GM12878 (cell line): ENCODE measurements at regions not wholly inside any gene's neighbourhood (a gene's known extent, or its start where the extent isn't known, plus 50 kb on each side); places are given as distances from the start of the nearest gene placed in this dataset.

Experiments used
- ATAC-seq: fragments of 200-7000 bp; cut with Tn5 transposase; 3 replicates; pipeline ENCODE4 v1.9.1; 2020; ENCODE audit warnings: mild to moderate bottlenecking, moderate library complexity
- BruUV-seq: library from RNA; stranded (reverse); fragments of 400-500 nt; replicated peaks from 2 replicates; lab custom pipeline; 2021; lab: Mats Ljungman, UMichigan
- CTCF ChIA-PET: fragments of 300-600 bp; sonication (Branson Sonifier 250); formaldehyde crosslinking; extraction: SDS; loops from one replicate; lab custom pipeline; 2021; ENCODE audit warnings: inconsistent platforms; lab: Yijun Ruan, JAX
- POLR2A ChIA-PET: fragments of 350-600 bp; formaldehyde crosslinking; extraction: SDS; loops from one replicate; lab custom pipeline; 2021; ENCODE audit warnings: inconsistent platforms; lab: Charles Lee
- RAD21 ChIA-PET: fragments of 300-600 bp; sonication (Branson Sonifier 250); formaldehyde crosslinking; loops from one replicate; lab custom pipeline; 2023; ENCODE audit warnings: antibody characterized with exemption; ENCODE audit not compliant: unreplicated experiment; lab: Charles Lee
- SMC1A ChIA-PET: fragments of 300-600 bp; sonication (Branson Sonifier 250); formaldehyde crosslinking; loops from one replicate; lab custom pipeline; 2023; ENCODE audit not compliant: unreplicated experiment, uncharacterized antibody; lab: Charles Lee
- DNase-seq: peaks from one replicate; pipeline ENCODE4 v3.0.0-alpha.2; 2011; ENCODE audit warnings: low read depth, low spot score
- FAIRE-seq: peaks from 3 replicates; lab custom pipeline; 2011; peaks lifted over from hg19 to GRCh38; lab: Jason Lieb, UNC
- H2AFZ ChIP-seq: 2 replicates; pipeline ENCODE4 v1.6.0; 2011; ENCODE audit warnings: low read depth, low read length, control low read depth; ENCODE audit not compliant: control insufficient read depth
- H3K27ac ChIP-seq: 2 replicates; pipeline ENCODE4 v1.5.1; 2011; ENCODE audit warnings: control low read depth; ENCODE audit not compliant: control insufficient read depth, insufficient read depth
- H3K27me3 ChIP-seq, 2 experiments: replicated peaks in 1 of 2; 2 replicates each; pipeline versions ENCODE4 v1.6.0 to v1.6.1; 2011; ENCODE audit warnings: low read length in 1 of 2; ENCODE audit not compliant: control insufficient read depth in 2 of 2, insufficient read depth in 2 of 2
- H3K36me3 ChIP-seq, 2 experiments: 2 replicates each; pipeline ENCODE4 v1.5.1; 2011; ENCODE audit warnings: low read length in 1 of 2; ENCODE audit not compliant: control insufficient read depth in 2 of 2, insufficient read depth in 2 of 2
- H3K4me1 ChIP-seq: 2 replicates; pipeline ENCODE4 v1.6.1; 2011; ENCODE audit warnings: mild to moderate bottlenecking, low read length, moderate library complexity, mixed read lengths; ENCODE audit not compliant: control insufficient read depth, insufficient read depth
- H3K4me2 ChIP-seq: 2 replicates; pipeline ENCODE4 v1.6.0; 2011; ENCODE audit warnings: control low read depth; ENCODE audit not compliant: control insufficient read depth, insufficient read depth
- H3K4me3 ChIP-seq: fragments of 200-600 bp; sonication (generic); 2 replicates; pipeline ENCODE4 v1.5.1; 2016
- H3K79me2 ChIP-seq: 2 replicates; pipeline ENCODE4 v1.6.0; 2011; ENCODE audit warnings: low read length; ENCODE audit not compliant: control insufficient read depth, insufficient read depth
- H3K9ac ChIP-seq: 2 replicates; pipeline ENCODE4 v1.8.0; 2011; ENCODE audit warnings: low read length, control low read depth, mixed read lengths; ENCODE audit not compliant: control insufficient read depth, insufficient read depth
- H3K9me3 ChIP-seq: replicated peaks from 3 replicates; pipeline ENCODE4 v1.5.1; 2011; ENCODE audit warnings: mild to moderate bottlenecking, low read length; ENCODE audit not compliant: control insufficient read depth, insufficient read depth
- H4K20me1 ChIP-seq: 2 replicates; pipeline ENCODE4 v1.6.0; 2011; ENCODE audit not compliant: control insufficient read depth, insufficient read depth
- KAT2A ChIP-seq: conservative IDR thresholded peaks from 2 replicates; pipeline ENCODE4 v1.6.1; 2011; ENCODE audit warnings: low read depth, low read length; ENCODE audit not compliant: control insufficient read depth
- NR2C1 ChIP-seq: fragments of 450-650 bp; IDR thresholded peaks from 2 replicates; pipeline ENCODE4 v1.6.1; 2017; ENCODE audit warnings: antibody characterized with exemption, mild to moderate bottlenecking, moderate library complexity
- POU2F2 ChIP-seq: IDR thresholded peaks from 3 replicates; pipeline ENCODE4 v1.6.1; 2011; ENCODE audit warnings: low read depth, mild to moderate bottlenecking, low read length, borderline replicate concordance
- ZNF592 ChIP-seq: fragments of 450-650 bp; IDR thresholded peaks from 2 replicates; pipeline ENCODE4 v1.6.1; 2017; ENCODE audit warnings: mild to moderate bottlenecking, moderate library complexity
- WGBS: methylation state at CpG from one replicate; pipeline ENCODE4 v1.1.6; 2016; ENCODE audit warnings: low lambda C conversion rate; ENCODE audit not compliant: insufficient replicate concordance, insufficient coverage; ENCODE audit errors: missing lambda C conversion rate; 5-methylcytosine and 5-hydroxymethylcytosine counted together
- in situ Hi-C: fragments of 300-500 bp; cut with MboI; formaldehyde crosslinking; loops from 9 replicates; pipeline ENCODE4 v1.14.3; 2018; ENCODE audit warnings: mixed read lengths
- intact Hi-C: fragments of 100-400 bp; cut with micrococcal nuclease; formaldehyde crosslinking; loops from one replicate; pipeline ENCODE4 v1.14.2; 2022; ENCODE audit not compliant: unreplicated experiment
- TF ChIP-seq, protein P1 (sequence below), 3 experiments: IDR thresholded peaks in 2 of 3; conservative IDR thresholded peaks in 1 of 3; 2 replicates each; pipeline ENCODE4 v1.5.1; 2011; ENCODE audit warnings: low read depth in 3 of 3, low read length in 3 of 3, mild to moderate bottlenecking in 3 of 3, control low read depth in 2 of 3, moderate library complexity in 2 of 3, inconsistent platforms in 1 of 3, mixed read lengths in 1 of 3; ENCODE audit not compliant: control insufficient read depth in 2 of 3, insufficient read depth in 1 of 3; ENCODE audit errors: extremely low read depth in 1 of 3

GRCh38 chr2:234339501-234339900, 157.4 kb downstream of the ARL4C start:
- Histone ChIP-seq H3K79me2 (no peaks in the 10 kb centered on the region), H3K4me3 (no peak overlapping the region), H3K9me3 (no peaks in the 10 kb centered on the region; the same call in 2 of the 3 replicates), H2AFZ (no peak overlapping the region), H3K27ac (no peak overlapping the region), H3K4me2 (no peak overlapping the region), H4K20me1 (no peaks in the 10 kb centered on the region), H3K27me3 (no peaks in the 10 kb centered on the region), H3K36me3 (no peaks in the 10 kb centered on the region), H3K9ac (no peak overlapping the region), H3K4me1 (no peaks in the 10 kb centered on the region)
- ATAC-seq (no peak), DNase-seq (no peak), FAIRE-seq (no peak)
- ChIA-PET SMC1A (no interaction called here), CTCF (no interaction called here), RAD21 (no interaction called here), POLR2A (no interaction called here)
- in situ Hi-C loops (no loop called here), intact Hi-C loops (no loop called here)
- BruUV-seq: no TSS peak
- TF ChIP-seq, protein P1, sequence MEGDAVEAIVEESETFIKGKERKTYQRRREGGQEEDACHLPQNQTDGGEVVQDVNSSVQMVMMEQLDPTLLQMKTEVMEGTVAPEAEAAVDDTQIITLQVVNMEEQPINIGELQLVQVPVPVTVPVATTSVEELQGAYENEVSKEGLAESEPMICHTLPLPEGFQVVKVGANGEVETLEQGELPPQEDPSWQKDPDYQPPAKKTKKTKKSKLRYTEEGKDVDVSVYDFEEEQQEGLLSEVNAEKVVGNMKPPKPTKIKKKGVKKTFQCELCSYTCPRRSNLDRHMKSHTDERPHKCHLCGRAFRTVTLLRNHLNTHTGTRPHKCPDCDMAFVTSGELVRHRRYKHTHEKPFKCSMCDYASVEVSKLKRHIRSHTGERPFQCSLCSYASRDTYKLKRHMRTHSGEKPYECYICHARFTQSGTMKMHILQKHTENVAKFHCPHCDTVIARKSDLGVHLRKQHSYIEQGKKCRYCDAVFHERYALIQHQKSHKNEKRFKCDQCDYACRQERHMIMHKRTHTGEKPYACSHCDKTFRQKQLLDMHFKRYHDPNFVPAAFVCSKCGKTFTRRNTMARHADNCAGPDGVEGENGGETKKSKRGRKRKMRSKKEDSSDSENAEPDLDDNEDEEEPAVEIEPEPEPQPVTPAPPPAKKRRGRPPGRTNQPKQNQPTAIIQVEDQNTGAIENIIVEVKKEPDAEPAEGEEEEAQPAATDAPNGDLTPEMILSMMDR (IDR thresholded peaks at IDR 0.05 in 2 of 3, conservative IDR thresholded peaks at IDR 0.05 in 1 of 3; ENCODE audit: control insufficient read depth in 2 of 3, extremely low read depth in 1 of 3, insufficient read depth in 1 of 3, low read depth in 3 of 3, low read length in 3 of 3): no peak
- TF ChIP-seq POU2F2 (no peak), NR2C1 (no peak), KAT2A (no peak), ZNF592 (no peak)
- 59% methylated on average over 5 of the region's 5 CpGs for WGBS
